GM18519 (cell line): ENCODE measurements at regions not wholly inside any gene's neighbourhood (a gene's known extent, or its start where the extent isn't known, plus 50 kb on each side); places are given as distances from the start of the nearest gene placed in this dataset.
"Not testable (repeated sequence)": the region's sequence is repeated elsewhere in the genome, so short reads cannot be mapped to it uniquely, and the experiment has no call there.

Source experiments
- ATAC-seq: cut with Tn5 transposase; IDR thresholded peaks from one replicate; pipeline ENCODE4 v1.9.1; 2021; ENCODE audit warnings: mild to moderate bottlenecking, moderate library complexity; ENCODE audit not compliant: unreplicated experiment, low FRiP score

DNA sequence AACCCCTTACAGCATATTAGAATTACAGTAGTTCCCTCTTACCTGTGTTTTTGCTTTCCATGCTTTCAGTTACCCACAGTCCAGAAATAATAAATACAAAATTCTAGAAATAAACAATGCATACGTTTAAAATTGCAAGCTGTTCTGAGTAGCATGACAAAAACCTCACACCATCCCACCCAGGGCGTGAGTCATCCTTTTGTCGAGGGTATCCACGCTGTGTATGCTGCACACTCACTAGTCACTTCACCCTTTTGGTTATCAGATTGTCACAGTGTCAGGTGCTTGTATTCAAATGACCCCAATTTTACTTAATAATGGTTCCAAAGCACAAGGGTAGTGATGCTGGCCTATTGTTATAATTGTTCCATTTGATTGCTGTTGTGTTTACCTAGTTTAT is 72.5 kb upstream of the P3H2 start:
- ATAC-seq: no peak

DNA sequence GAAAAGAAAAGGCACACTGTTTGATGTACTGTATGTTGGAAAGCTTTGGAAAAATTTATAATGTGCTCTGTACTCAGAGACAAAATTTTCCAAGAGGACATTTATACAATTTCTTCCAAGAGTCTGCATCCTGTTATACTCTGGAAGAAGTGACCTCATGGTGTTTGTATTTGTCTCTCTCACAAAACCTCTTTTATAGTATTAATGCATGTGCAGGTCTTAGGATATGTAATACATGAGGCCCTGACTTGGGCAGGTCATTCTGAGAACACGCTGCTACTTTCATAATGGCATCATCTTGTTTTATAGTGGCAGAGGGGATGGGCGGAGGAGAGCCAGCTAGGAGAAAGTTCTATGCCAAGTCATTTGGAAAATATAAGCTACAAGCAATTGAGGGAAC is 72.0 kb upstream of the P3H2 start:
- no peak for ATAC-seq

DNA sequence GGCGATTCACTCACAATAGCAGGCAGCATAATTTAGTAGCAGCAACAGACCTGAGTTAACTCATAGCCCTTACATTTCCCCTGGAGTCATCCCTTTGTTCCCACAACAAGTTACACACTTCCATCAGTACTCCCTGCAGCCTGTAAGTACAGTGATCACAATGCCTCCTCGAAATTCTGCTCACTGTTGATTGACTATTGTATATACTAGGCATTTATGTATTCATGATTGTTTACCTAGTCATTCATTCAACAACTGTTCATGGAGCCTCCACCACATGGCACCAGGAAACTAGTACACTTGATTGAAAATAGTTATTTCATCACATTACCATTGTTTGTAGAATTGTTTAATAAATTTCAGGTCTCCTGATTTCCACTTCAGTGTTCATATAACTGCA is 71.4 kb upstream of the P3H2 start:
- no peak for ATAC-seq

DNA sequence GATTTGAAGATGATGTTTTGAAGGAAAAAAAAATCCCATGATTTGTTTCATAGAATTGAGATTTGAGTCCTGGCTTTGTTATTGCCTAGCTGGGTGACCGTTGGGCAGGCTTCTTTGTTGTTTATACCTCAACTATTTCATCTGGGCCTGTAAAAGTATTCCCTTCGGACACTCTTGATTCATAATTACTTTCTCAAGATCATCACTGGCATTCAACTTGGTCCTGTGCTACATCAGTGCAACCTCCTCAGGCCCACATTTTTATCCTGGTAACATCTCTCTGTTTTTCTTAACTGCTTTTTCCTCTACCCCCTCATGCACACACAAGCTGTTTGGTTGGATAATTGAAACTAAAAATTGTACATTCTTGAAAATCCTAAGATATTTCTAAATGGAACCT is 67.5 kb upstream of the P3H2 start:
- ATAC-seq: no peak

DNA sequence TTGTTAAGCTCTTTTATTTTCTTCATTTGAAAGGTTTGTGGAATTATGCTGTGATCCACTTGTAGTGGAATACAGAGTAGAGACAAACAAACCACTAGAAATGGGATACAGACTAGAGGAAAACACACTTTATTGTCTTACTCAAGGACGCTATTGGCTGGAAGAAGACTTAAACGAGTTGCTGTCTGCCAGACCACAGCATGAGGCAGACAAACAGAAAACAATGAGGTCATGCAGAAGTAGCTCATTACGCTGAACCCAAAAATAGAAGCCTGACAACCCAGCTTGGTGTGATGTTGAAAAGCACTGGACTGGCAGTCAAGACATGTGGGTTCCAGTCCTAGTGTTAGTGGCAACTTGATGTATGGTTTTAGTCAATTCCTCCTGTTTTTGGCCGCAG is 62.4 kb upstream of the P3H2 start:
- ATAC-seq: no peak

DNA sequence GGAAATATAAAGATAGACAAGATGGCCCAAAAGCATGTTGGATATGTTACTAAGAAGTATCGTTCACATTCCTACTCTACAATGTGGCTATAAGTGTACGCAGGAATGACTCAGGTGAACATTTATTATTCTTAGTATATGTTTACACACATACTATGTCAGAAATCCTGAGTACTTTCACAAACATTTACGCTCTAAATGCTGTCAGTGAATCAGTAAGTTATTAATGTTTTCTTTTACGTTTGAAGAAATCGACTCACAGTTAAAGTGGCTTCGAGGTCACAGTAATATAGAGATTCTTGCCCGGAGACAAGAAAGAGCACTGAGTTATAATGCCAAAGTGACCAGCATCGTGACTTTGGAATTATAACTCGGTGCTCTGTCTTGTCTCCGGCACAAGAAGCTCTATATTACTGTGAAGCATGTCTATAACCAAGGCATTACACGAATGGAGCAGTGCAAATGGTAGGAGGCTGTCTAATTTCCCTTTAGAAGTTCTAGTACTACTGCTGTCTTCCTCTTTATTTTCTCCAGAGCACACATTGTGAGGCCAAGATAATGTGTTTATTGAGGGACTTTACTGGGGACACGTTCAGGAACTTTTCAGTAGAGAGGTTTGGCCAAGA is 61.8 kb upstream of the P3H2 start:
- ATAC-seq: no peak

DNA sequence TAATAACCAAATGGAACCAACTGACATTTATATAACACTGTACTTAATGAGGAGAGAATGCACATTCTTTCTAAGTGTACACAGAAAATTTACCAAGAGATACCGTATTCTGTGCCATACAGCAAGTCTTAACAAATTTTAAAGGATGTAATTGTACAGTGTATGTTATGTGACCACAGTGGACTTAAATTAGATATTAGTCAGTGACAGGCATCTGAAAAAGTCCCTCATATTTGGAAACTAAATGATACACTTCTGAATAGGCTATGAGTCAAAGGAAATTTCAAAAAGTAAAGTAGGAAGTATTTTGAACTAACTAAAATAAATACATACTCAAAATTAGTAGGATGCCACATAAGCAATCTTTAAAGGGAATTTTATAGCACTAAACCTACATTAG is 59.6 kb upstream of the P3H2 start:
- no peak for ATAC-seq

DNA sequence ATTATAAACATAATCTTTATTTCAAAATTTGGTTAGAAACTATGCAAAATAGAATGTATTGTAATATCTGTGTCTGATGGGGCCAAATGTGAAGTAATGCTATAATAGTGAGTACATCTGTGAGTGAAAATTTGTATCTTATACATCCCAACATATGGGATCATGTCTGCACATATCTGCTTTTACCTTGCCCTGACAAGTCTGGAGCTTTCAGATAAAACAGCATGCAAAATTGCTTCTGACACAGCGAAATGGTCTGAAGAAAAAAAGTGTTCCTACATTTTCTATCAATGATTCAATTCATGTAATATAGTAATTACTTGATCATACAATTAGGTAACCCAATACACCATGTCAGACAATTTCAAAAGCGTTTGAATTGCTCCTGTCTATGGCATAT is 58.1 kb upstream of the P3H2 start:
- ATAC-seq: no peak

DNA sequence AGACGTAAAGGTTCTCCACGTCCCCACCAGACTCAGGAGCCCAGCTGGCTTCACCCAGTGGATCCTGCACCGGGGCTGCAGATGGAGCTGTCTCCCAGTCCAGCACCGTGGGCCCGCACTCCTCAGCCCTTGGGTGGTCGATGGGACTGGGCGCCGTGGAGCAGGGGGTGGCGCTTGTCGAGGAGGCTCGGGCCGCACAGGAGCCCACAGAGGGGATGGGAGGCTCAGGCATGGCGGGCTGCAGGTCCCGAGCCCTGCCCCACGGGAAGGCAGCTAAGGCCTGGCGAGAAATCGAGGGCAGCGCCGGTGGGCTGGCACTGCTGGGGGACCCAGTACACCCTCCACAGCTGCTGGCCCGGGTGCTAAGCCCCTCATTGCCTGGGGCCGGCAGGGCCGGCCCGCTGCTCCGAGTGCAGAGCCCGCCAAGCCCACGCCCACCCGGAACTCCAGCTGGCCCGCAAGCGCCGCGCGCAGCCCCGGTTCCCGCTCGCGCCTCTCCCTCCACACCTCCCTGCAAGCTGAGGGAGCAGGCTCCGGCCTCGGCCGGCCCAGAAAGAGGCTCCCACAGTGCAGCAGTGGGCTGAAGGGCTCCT is 56.3 kb upstream of the P3H2 start:
- ATAC-seq: not testable (repeated sequence)

DNA sequence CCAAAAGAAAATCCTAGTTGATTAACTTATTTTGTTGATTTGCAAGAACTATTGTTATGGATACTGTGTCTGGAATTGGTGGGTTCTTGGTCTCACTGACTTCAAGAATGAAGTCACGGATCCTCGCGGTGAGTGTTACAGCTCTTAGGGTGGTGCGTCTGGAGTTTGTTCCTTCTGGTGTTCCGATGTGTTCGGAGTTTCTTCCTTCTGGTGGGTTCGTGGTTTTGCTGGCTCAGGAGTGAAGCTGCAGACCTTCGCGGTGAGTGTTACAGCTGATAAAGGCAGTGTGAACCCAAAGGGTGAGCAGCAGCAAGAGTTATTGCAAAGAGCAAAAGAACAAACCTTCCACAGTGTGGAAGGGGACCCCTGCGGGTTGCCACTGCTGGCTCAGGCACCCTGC is 55.4 kb upstream of the P3H2 start:
- ATAC-seq: not testable (repeated sequence)

DNA sequence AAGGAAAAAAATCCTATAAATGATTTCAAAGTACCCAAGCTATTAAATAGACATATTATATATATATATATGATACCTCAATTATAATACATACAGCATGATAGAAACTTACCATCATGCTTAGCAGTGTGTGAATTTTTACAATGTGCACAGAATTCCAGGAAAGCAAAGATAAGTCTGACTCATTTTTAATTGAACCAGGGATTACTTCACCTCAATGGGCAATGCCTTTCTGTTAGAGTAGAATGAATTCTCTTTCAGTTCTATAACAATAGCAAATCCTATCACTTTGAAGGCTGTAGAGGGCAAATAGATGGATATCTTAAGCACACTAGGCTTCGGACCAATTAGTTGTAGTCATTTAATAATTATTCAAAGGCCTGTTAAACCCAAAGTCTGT is 54.8 kb upstream of the P3H2 start:
- no peak for ATAC-seq

DNA sequence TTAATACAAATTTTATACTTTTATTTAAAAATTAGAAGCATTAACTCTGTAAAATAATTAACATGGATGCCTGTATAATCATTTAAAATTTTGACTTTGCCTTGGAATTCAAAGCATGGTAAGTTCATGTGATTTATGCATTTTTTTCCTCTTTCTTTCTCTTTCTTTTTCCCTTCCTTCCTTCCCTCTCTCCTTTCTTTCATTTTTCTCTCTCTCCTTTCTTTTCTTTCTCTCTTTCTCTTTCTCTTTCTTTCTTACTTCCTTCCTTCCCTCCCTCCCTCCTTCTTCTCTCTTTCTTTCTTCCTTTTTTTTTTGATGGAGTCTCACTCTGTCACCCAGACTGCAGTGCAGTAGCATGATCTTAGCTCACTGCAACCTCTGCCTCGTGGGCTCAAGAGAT is 53.8 kb upstream of the P3H2 start:
- no peak for ATAC-seq

DNA sequence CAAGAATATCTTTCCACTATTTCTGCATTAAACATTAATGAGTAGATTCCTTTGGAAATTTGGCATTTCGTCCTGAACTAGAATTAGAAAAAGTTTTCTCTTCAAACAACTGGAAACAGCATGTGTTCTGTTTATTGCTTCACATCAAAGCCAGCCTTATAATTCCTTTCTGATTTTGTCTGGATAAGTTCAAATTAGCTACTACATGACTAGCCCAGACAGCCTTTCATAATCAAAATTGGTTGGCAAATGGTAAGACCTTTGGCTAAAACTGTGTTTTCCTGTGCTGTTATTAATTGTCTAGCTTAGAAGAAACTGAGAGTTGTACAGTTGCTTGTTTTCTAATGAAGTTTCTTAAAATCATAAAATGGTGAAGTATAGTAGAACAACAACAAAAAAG is 52.7 kb upstream of the P3H2 start:
- ATAC-seq: no peak

DNA sequence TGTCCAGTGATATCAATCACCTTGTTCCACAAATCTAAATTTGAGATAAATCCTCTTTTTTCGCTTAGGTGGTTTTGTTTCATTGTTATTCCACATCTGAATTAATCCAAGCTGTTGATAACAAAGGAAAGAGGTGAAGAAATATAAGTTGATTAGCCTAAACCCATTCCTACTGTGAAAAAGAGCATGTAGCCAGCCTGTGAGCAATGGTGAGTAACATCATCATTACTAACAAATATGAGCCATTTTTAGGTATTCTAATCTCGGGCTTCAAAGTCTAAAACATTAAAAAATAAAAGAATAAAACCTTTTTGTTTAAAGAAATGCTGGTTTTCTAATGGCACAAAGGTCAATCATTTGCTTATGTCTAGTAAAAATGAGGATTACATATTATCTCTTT is 52.1 kb upstream of the P3H2 start:
- no peak for ATAC-seq
